ENCODE measurements at regions not wholly inside any gene's neighbourhood (a gene's known extent, or its start where the extent isn't known, plus 50 kb on each side); places are given as distances from the start of the nearest gene placed in this dataset.

DNA sequence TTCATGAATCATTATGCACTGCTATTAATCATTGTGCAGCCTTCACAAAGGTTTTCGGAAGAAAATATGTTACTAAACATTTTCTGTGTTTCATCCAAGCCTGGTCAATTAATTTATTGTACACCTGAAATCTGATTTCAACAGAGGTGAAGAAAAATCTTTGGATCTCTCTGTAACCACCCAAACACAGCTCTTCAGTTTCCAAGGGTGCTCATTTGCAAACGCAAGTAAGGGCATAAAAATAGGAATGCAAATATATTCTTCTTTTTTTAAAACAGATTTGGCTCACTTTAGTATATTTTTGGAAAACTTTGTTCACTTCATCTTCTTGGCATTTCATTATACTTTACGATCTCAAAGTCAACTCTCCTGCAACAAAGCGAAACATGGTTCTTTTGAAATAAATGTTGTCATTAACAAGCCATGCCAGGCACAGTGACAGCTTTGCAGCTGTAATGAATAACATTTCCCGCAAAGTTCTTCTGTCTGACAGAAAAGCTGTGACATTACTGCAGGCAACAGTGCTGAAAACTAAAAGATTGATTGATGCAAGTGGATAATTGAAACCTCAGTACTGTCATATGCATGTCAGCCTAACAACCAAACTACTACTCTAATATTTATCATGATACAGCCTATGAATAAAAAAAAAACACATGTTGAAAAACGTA lies 348.3 kb downstream of the FRK start:
- DNase-seq, result no peak

DNA sequence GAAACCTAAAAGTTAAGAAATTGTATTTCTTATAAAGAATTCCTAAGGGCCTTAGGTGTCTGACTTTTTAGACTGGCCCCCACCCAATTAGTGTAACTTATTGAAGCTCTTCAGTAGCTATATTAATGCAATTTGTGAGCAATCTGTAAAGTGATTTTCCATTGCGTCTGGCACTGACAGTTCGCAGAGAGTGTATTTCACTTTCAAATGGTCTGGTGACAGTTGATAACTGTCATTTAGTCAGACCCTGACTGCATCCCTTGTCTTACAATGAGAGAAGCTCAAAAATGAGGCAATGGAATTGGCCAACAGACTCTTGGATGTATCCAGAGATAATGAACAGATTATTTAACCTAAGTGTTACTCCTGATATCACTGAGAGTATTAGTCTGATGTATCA lies 351.8 kb downstream of the FRK start:
- DNase-seq, result no peak

DNA sequence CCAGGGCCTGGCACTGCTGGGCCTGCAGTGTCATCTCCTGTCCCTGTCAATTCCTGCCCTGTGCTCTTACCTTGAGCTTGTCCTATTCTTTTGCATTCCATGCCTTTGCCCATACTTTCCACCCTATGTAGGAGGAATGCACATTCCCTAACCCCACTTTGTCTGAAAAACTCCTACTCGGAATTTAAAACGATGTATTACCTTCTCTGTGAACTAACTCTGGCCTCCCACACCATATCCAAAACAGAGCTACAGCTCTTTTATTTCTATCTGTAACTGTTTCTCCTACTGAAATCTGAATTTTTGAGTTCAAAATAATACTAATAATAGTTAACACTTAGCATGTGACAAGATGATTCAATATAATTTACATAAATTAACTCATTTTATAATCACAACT lies 353.7 kb downstream of the FRK start:
- DNase-seq, result no peak

DNA sequence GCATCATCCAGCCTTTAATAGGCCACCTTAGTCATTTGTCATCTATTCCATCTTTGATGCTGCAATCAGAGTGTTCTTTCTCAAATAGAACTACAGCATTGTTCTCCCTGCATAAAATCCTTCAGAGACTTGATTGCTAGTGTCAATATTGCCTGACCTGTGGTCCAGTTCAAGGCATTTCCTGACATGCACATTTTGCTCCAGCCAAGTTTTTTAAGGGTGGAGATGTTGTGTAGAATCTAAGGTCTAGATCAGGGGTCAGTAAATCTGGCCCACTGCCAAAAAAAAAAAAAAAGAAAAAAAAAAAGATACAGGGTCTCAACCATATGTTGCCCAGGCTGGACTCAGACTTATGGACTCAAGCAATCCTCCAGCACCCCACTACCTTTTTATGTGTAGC lies 354.4 kb downstream of the FRK start:
- DNase-seq, result no peak

DNA sequence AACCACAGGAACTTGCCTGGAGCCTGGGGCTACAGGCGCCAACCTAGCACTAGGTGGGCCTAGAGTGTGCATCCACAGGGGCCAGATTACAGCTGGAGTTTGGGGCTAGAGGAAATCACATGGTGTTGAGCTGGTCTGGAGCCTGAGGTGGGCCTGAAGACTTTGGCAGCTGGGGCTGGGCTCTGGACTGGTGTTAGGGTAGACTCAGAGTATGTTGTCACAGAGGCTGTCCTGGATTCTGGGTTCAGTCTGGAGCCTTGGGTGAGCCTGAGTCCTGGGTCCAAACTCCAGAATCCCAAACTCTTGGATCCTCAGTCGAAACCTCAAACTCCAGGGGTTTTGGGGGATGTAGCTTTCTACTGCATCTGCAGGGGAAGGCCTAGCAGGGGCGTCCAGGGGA lies 356.7 kb downstream of the FRK start:
- no peak for DNase-seq

DNA sequence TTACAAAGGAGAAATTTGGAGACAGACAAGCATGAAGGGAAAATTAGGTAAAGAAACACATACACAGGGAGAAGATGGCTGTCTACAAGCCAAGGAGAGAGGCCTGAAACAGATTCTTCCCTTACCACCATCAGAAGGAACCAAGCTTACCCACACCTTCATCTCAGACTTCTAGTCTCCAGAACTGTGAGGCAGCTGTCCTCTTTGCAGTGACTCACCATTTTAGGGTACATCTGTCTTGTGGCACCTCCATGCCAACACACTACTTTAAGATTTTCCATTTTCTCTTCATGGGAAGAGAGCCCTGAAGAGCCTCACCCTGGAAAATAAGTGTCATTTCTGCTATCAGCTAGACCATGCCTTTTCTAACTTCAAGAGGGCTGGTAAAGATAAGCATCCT lies 369.3 kb downstream of the FRK start:
- no peak for DNase-seq

DNA sequence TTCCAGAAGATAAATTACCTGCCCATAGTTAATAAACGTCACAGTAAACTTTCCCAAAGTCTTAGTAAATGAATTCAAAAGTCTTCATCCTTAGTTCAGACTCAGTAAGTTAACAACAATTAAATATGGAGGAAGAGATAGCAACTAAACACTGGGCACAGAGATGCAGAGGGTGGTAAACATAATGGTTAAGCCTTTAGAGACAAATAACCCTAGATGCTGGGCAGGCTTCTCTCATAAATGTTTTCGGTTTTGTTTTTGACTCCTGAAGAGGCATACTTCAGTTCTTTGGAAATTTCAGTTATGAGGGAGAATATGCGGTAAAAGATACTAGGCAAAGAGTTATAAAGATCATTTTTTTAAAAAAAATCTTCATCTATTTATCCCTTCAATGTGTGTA lies 369.8 kb downstream of the FRK start:
- no peak for DNase-seq

DNA sequence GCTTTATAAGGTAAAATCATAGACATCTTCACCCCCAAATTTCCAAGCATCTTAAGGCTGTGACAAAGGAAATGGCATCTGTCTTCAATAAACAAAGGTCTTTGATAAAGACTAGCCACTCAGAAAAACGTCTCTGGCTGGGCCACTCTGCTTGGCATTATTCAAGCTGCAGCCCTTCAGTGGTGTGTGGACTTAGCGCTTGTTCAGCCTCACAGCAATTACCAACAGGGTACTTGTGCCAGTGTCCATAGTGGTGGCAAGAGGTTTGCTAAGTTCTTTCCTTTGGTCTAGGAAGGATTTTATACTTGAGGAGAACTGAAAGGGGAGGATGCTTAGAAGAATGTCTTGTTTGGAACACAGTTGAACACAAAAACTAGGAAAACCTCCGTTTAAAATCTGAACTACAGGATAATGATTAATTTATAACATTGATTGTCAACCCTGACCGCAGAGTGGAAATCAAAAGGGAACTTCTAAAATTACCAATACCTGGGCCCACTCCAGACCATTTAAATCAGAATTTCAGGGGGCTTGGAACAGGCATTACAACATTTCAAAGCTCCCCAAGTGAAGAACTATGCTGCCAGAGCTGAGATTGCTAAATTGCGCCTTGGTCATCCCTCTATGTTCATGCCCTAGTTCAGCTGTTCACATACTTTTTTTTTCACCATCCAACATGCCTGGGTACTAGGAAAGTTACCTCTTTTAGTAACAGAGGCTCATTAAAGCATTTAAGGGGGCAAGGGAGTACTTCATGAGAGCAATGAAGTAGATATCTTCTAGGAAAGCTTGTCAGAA lies 378.5 kb downstream of the FRK start:
- DNase-seq, result no peak

DNA sequence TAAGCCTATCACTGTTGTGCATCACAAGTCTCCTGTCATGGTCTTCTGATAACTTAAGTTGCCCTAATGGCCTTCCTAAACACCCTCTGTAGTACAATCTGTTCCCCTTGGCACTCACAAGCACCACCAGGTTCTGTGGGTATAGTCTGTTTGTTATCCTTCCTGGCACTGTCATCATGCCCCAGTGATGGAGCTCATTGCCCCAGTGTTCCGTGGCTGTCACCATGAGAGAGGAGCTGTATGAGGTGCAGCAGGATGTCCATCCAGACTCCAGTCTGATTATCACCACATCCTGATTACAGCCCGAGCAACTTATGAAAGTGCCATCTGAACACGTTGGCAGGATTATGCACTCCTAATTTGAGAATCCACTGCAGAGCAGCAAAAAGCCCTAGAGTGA lies 380.1 kb downstream of the FRK start:
- DNase-seq, result no peak

DNA sequence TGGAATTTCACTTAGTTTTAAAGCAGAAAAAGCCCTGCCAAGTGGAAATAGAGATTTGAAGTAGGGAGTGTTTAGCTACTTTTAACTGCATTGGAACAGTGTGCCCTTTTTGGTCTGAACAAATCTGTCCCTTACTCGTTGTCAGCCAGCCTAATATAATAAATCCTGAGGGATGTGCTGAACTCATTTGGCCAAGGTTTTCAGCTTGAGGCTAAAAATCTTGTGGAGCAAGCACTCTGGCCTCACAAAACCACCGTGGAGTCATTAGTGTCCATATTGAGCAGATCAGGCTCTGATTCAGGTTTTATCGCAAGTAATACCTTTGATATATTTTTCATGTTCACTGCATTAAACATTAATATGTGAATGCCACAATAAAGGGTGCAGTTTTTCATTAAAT lies 383.5 kb downstream of the FRK start:
- no peak for DNase-seq

DNA sequence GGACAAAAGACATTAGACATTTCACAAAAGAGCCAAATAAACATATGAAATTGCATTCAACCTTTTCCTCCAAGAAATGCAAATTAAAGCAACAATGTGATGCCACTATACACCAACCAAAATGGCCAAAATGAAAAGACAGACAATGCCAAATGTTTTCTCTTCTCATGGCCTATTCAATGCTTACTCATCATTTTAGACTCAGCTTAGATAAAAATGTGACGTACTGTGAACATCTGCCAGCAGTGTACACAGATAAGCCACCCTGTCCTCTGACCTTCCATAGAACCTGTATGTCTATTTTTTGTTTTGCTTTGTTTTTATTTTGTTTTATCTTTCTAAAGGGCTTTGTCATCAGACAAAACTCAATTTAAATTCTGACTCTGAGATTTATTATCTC lies 385.2 kb downstream of the FRK start:
- no peak for DNase-seq

DNA sequence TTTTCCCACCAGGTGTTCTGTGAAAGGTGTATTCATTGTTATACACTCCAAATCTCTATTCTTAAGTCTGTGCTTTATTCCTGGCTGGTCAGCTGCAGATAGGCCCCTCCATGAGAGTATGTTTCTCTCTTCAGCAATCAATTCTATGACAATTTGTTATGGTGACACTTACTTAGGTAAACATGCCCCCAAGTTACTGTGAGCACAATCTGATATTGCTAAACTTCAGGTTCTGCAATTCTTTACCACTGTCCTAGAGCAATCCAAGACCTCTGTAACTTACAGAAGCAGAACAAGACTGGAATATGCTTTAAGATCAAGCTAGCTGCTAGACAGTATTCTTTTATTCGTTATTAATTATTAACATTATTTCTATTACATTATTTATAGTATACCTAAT lies 391.9 kb downstream of the FRK start:
- DNase-seq, result no peak

DNA sequence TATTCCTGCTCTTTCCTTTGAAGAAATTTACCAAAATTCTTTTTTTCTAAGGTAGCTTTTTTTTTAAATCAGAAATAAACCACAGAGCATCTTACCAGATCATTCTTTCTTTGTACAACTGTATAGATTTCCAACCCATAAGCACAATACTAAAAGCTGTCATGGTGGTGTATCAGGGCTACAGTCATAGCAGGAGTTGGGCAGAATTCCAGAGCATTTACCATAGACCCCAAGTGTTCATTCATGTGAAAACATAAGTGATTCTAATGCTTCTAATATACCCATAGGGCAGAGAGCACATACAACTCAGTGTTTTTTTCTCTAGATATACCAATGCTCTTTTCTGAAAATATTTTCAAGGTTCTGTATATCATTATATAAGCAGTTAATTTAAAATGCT lies 392.5 kb downstream of the FRK start:
- no peak for DNase-seq

DNA sequence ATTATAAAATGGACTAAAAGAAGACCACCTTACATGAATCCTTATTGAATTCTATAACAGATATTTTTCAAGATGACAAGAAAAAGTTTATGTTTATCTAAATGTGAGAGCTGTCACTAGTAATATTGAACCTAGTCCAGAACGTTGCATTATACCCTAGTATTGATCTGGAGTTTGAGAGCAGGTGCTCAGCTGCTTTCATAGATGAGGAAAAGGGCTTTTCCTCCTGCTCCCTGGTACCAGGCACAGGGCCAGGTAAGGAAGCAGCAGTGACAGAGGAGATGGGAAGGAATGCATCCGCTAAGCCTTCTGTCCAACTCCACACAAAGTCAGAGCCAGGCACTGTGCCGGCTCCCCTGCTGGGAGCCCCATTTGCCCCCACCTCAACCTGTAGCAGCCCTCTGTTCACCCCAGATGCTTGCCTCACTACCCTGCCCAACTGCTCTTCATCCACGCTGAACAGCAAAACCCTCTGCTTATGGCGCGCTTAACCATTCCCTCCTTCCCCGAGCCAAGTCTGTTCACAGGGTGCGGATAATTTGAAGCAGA lies 393.1 kb downstream of the FRK start:
- DNase-seq, result no peak

DNA sequence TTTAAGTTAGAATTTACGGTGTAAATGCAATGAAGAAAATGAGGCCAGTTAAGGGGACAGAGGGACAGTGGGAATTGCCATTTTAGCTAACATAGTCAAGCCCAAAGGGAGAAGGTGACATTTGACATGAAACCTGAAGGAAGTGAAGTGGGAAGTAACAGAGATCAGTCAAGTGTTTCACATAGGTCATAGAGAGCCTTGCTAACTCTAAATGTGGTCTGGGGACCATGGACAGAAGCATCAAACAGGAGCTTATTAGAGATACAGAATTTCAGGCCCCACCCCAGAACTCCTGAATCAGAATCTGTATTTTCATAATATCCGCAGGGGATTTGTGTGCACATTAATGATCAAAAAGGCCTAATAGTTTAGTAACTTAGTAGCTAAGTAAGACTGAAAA lies 393.7 kb downstream of the FRK start:
- DNase-seq, result no peak

DNA sequence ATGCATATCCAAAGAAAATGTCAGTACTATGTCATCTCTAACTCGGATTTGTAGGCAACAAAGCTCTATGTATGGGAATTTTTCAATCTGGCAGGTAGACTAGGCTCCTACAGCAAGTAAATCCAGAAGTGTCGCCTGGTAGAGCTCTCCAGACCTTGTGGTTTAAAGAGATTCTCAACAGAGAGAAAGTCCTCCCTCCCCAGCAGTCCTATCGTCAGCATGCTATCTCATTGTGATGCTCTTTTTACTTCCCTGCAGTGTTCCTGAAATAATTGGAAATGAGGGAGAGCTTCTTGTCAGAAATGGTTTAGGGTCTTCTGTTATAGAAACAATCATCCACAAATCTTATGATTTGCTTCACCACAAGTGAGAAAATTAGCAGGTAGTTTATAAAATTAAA lies 395.4 kb downstream of the FRK start:
- no peak for DNase-seq

DNA sequence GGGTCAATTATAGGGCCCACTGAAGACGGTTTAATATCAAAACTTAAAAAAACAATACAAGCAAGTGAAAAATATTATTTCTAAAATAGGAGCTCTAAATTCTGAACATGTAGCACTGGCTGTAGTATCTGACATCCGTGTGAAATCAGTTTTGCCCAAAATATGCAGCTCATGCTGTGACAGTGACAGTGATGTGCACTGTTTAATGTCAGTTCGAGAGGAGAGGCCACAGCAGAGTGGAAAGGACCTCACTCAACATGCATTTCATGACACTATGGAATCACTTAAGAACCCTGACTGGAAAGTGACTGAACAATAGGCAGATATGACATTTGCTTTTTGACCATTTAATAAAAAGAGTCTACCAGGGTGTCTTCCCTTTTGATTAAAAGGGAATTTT lies 397.0 kb downstream of the FRK start:
- no peak for DNase-seq

DNA sequence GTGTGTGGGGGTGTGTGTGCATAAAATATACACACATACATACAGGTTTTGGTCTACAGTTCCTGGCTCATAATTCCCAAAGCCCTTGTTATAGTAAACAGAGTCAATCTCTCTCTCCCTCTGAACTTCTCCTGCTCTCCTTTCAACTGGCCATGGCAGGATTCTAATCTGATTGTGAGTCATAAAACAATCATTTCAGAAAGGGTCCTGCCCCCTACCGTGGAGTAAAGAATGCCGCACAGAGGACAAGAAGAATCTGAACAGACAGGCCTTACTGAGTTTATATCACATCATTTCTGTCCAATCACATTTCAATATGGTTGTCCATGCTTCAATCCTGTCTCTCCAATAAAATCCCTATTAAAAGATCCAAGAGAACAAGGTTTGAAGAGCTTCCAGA lies 416.9 kb downstream of the FRK start:
- no peak for DNase-seq

DNA sequence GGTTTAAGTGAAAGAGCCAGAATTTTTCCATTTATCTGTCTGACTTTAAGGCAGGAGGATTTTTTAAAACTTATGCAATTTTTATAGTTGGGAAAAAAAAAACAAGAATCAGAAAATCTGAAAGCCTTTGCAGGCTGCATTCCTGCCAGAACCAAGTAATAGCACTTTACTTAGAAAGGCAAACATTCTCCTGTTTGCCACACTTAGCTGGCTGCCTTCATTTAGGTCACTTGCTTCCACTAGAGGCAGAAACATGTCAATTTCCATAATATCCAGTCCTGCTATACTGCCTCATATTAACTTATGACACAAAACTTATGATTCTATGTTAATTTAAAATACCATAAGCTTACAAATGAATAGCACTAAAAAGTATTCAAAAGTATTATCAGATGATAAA lies 425.8 kb downstream of the FRK start:
- no peak for DNase-seq

DNA sequence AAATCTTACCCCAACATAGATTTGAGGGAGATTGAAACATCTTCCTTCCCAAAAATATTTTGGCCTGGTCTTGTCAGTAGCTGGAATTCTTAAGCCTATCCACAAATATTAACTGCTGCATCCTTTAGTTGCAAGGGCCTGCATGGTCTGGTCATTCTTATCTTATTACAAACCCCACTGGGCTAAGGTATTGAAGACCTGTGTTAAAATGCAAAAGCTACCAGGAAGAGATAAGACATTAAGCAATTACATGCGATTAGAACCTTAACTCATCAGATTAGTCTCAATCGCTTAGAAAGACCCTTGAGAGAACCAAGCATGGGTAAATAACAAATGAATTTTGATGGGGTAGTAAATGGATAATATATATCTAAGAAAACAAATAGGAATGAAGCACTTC lies 426.6 kb downstream of the FRK start:
- DNase-seq, result no peak

DNA sequence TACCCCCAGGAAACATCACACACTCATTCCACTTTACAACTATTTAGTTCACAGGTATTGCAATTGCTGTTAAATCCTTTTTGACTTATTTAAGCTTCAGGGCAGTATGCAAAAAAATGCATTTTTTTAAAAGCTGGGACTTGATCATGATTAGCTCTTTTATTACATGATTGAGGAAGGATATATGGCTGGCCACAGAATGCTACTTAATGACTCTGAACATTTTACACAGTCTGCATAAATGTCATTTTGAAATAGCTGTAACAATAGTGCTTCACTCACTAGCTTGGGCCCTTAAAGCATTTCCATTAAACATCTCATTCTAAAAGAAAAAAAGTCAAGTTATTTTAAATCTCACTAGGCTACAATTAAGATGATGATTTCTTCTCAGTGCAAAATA lies 429.7 kb downstream of the FRK start:
- DNase-seq, result no peak

DNA sequence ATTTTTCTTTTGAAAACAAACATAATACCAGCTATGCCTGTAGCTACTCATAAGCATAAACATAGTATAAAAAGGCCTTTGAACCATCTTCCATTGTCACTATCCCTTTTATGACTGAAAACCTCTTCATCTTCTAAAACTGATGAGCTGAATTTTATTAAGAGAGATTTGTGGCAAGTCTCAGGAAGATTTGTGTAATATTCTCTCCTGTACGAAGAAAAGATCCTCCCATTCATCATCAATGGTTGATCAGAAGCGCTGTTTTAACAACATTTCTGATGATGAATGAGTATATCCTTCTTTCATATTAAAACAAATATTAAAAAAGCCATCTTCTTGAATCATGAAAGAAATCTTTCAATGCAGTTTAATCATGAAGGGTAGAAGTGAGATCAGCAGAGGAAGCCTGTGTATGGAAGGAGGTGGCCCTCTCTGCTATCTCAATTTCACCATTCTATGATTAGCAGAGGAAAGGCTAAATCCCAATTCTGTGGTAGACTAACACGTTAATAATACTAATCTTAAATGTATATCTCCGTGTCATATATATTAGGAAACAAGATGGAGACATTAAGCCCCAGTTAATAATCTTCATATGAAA lies 430.2 kb downstream of the FRK start:
- no peak for DNase-seq

DNA sequence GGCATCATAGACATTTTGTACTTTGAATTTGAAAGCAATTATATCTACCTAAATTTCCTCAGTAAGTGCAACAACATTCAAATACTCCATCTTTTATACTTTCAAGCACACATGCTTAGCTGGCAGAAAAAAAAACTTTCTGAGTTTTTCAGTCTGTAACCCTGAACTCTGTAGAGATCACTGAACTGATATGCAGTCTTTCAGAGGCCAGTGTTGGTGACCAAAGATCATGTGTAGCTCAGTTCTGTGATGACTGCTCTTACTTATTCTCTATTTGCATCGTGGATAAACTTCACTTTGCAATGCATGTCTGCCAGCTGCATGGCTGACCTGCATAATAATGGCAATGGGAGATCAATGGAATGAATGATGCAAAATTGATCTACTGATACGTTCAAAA lies 431.3 kb downstream of the FRK start:
- no peak for DNase-seq

DNA sequence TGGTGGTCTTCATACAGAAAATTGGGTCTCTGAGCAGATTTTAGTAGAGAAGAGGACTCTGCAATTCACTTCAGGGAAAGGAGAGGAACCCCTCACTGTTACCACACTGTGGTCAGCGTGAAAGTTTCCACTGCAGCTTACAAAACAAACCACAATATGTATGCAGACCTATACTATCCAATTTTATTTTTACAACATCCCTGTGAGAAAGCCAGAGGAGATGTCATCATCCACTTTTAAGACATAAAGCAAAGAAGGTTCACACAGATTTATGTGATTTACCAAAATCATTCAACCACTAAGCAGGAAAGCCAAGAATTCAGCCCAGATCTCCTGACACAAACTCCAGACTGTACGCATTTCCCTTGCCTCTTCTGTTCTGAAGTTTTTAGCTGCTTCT lies 442.4 kb downstream of the FRK start:
- DNase-seq, result no peak

Data from activated CD4-positive, alpha-beta T cell treated with anti-CD3 and anti-CD28 coated beads, Interleukin-2, amount 50 U/mL, for 16 hours (primary cell).